ENCODE measurements at regions not wholly inside any gene's neighbourhood (a gene's known extent, or its start where the extent isn't known, plus 50 kb on each side); places are given as distances from the start of the nearest gene placed in this dataset.
"Not testable (repeated sequence)": the region's sequence is repeated elsewhere in the genome, so short reads cannot be mapped to it uniquely, and the experiment has no call there.

DNA sequence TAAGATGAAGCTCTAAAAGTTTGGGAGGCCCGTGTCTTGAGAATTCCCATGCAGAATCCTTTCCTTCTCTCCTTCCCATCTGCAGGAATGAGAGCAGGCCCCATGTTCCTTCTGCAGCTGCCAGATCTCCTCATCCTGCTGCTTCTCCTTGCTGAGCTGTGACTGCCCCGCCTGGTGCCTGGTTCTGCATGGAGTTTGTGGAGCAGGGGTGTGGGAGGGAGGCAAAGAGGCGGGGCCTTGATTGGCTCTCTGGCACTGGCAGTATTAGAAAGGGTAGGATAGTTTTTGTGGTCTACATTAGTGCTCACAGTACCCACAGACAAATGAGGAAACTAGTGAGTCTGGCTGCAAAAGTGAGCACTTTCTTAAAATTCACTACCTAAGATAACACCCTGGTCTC, 91.1 kb upstream of the CLPB start:
- WGBS, 2 donors, result 68 to 82% methylated on average over 3 of the region's 3 CpGs
- no peak overlapping the region for H3K4me3 ChIP-seq (ENCODE audit: low read depth, poor library complexity, severe bottlenecking)
- no peak for DNase-seq (ENCODE audit: low spot score in 2 of 2)
- intact Hi-C loops (cut with DNase I; ENCODE audit: low total_unique reads), result no loop called here
- TF ChIP-seq, protein P1, sequence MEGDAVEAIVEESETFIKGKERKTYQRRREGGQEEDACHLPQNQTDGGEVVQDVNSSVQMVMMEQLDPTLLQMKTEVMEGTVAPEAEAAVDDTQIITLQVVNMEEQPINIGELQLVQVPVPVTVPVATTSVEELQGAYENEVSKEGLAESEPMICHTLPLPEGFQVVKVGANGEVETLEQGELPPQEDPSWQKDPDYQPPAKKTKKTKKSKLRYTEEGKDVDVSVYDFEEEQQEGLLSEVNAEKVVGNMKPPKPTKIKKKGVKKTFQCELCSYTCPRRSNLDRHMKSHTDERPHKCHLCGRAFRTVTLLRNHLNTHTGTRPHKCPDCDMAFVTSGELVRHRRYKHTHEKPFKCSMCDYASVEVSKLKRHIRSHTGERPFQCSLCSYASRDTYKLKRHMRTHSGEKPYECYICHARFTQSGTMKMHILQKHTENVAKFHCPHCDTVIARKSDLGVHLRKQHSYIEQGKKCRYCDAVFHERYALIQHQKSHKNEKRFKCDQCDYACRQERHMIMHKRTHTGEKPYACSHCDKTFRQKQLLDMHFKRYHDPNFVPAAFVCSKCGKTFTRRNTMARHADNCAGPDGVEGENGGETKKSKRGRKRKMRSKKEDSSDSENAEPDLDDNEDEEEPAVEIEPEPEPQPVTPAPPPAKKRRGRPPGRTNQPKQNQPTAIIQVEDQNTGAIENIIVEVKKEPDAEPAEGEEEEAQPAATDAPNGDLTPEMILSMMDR (IDR thresholded peaks at IDR 0.05), result no peak
- no peak for TF ChIP-seq POLR2A (IDR thresholded peaks at IDR 0.05)

DNA sequence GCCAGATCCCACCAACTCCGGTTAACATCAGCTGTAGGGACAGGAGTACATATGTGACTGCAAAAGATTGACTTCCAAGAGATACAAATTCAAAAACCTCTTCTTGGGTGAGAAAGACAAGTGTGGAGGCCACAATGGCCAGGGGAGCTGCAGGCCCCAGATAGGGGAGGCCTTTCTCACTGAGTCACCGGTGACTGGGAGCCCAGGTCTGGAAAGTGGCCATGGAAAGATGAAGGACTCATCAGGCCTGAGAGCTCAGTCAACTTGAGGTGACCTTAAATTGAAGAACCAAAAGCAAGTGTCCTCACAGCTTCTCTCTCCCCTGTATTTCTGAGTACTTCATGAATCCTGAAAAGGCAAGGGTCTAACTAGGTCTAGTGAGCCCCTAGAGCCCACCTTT, 90.4 kb upstream of the CLPB start:
- intact Hi-C loops (cut with DNase I; ENCODE audit: low total_unique reads), result no loop called here
- TF ChIP-seq, protein P1 (IDR thresholded peaks at IDR 0.05), result no peak
- TF ChIP-seq POLR2A (IDR thresholded peaks at IDR 0.05), result no peak
- no peak for DNase-seq (ENCODE audit: low spot score in 2 of 2)
- WGBS, 2 donors, result 89 to 95% methylated on average over 2 of the region's 2 CpGs
- no peak overlapping the region for H3K4me3 ChIP-seq (ENCODE audit: low read depth, poor library complexity, severe bottlenecking)

DNA sequence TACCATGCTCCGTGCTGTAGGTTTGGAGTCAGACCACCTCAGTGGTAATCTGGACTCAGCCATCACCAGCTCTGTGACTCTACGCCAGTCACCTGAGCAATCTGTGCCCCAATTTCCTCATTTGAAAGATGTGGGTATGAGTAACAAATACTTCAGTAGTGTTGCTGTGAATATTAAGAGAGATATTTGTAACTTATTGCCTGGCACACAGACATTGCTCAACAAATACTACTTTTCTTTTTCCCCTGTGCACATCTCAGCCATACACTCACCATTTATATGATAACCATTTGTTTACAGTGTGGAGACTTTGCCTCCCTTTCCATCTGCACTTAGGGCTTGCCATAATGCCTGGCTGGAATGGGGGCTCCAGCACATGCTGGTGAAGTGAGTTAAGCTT, 89.7 kb upstream of the CLPB start:
- TF ChIP-seq, protein P1 (IDR thresholded peaks at IDR 0.05), result no peak
- no peak for TF ChIP-seq POLR2A (IDR thresholded peaks at IDR 0.05)
- no peak for DNase-seq (ENCODE audit: low spot score in 2 of 2)
- no peak overlapping the region for H3K4me3 ChIP-seq (ENCODE audit: low read depth, poor library complexity, severe bottlenecking)
- intact Hi-C loops (cut with DNase I; ENCODE audit: low total_unique reads), result no loop called here
- WGBS, 2 donors, result 95 to 98% methylated on average over 2 of the region's 2 CpGs

DNA sequence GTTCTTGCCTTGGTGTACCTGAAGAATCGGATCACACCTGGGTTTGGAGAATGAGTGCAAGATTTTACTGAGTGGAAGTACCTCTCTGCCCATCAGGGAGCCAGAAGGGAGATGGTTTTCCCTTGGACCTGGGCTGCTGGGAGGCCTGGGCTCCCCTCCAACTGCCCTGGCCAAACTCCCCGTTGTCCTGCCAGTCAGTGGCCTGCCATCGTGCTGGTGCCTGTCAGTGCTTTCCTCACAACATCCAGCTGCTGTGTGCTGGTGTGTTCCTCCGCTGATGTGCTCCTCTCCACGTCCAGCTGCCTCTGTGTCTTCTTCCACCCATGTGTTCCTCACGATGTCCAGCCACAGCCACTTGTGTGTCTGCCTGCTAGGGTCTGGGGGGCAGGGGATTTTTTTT, 87.9 kb upstream of the CLPB start:
- 79 to 82% methylated on average over 6 of the region's 6 CpGs for WGBS, 2 donors
- DNase-seq (ENCODE audit: low spot score in 2 of 2), result peak in 1 of 2 donors; percentile 60
- no peak for TF ChIP-seq POLR2A (IDR thresholded peaks at IDR 0.05)
- TF ChIP-seq, protein P1 (IDR thresholded peaks at IDR 0.05), result no peak
- intact Hi-C loops (cut with DNase I; ENCODE audit: low total_unique reads), result no loop called here
- H3K4me3 ChIP-seq (ENCODE audit: low read depth, poor library complexity, severe bottlenecking), result no peak overlapping the region

DNA sequence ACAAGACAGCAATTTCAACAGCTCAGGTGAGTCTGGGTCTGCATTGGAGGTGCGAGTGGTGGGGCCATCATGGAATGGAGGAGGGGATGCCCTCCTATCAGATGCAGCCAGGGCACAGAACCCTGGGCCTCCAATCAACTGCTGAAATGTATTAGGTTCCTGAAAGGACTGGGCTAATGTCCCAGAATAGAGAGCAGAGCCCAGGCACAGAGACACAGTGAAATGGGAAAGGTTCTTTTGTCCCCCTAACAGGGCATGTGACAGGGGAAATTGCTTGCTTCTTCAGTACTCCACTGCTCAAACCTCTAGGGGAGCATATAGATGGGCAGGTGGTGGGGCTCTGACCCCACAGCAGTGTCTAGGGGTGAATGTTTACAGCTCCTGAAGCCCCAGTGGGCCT, 87.3 kb upstream of the CLPB start:
- DNase-seq (ENCODE audit: low spot score in 2 of 2), result no peak
- TF ChIP-seq POLR2A (IDR thresholded peaks at IDR 0.05), result no peak
- TF ChIP-seq, protein P1 (IDR thresholded peaks at IDR 0.05), result no peak
- no peak overlapping the region for H3K4me3 ChIP-seq (ENCODE audit: low read depth, poor library complexity, severe bottlenecking)
- WGBS, 2 donors, result 84 to 93% methylated on average over 1 of the region's 1 CpG
- intact Hi-C loops (cut with DNase I; ENCODE audit: low total_unique reads), result no loop called here

DNA sequence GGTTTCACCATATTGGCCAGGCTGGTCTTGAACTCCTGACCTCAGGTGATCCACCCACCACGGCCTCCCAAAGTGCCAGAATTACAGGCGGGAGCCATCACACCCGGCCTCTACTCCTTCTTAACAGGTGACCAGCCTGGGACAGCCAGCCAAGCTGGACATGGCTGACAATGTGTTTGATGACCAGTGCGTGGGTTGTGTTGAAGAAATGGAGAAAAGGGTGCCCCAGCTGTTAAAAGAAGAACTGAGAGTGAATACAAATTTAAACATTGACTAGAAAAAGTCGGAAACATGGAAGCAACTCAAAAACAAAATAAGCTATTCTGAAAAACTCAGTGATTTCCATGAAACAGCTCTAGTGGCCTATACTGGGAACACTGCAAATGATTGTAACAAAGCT, 86.5 kb upstream of the CLPB start:
- H3K4me3 ChIP-seq (ENCODE audit: low read depth, poor library complexity, severe bottlenecking), result no peak overlapping the region
- no peak for TF ChIP-seq POLR2A (IDR thresholded peaks at IDR 0.05)
- TF ChIP-seq, protein P1 (IDR thresholded peaks at IDR 0.05), result no peak
- intact Hi-C loops (cut with DNase I; ENCODE audit: low total_unique reads), result no loop called here
- 84 to 89% methylated on average over 5 of the region's 5 CpGs for WGBS, 2 donors
- no peak for DNase-seq (ENCODE audit: low spot score in 2 of 2)

DNA sequence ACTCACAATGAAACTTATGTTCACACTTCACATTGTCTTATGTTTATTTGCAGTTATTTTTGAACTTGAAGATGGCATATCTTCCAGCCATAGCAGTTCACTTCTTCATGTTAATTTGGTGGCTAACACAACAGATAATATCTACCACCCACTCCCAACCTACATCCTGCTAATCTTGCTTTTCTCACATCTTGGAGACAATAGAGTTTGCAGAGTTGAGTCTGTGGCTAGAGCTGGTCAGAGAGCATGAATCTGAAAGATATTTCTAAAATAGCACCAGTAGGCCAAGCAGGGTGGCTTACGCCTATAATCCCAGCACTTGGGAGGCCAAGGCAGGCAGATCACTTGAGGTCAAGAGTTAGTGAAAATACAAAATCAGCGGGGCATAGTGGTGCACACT, 85.6 kb upstream of the CLPB start:
- H3K4me3 ChIP-seq (ENCODE audit: low read depth, poor library complexity, severe bottlenecking); intact Hi-C loops (cut with DNase I; ENCODE audit: low total_unique reads); DNase-seq (ENCODE audit: low spot score in 2 of 2): not testable (repeated sequence)
- 80 to 85% methylated on average over 2 of the region's 2 CpGs for WGBS, 2 donors

Measured in lower leg skin (tissue), 4 donors.